Keratinocyte (primary cell): ENCODE measurements at regions not wholly inside any gene's neighbourhood (a gene's known extent, or its start where the extent isn't known, plus 50 kb on each side); places are given as distances from the start of the nearest gene placed in this dataset.

Experiments used
- DNase-seq: peaks from one replicate; pipeline ENCODE4 v3.0.0-alpha.2; 2011; ENCODE audit warnings: low read depth, missing footprints, low spot score
- FAIRE-seq: peaks from 2 replicates; lab custom pipeline; 2011; peaks lifted over from hg19 to GRCh38; lab: Jason Lieb, UNC
- H2AFZ ChIP-seq: 2 replicates; pipeline ENCODE4 v1.6.0; 2012; ENCODE audit warnings: low read length, control low read depth, inconsistent platforms; ENCODE audit not compliant: control insufficient read depth
- H3K27ac ChIP-seq: 2 replicates; pipeline ENCODE4 v1.5.1; 2011; ENCODE audit warnings: low read length; ENCODE audit not compliant: control insufficient read depth, insufficient read depth
- H3K27me3 ChIP-seq: 3 replicates; pipeline ENCODE4 v1.6.0; 2011; ENCODE audit warnings: low read length; ENCODE audit not compliant: control insufficient read depth, insufficient read depth; ENCODE audit errors: extremely low read depth
- H3K36me3 ChIP-seq, 2 experiments: 2 replicates in 1 of 2; 3 replicates in 1 of 2; pipeline ENCODE4 v1.5.1; 2011; ENCODE audit warnings: low read length in 2 of 2, mild to moderate bottlenecking in 1 of 2; ENCODE audit not compliant: control insufficient read depth in 2 of 2, insufficient read depth in 2 of 2; ENCODE audit errors: extremely low read depth in 1 of 2
- H3K4me1 ChIP-seq: 3 replicates; pipeline ENCODE4 v1.5.1; 2011; ENCODE audit warnings: low read length; ENCODE audit not compliant: control insufficient read depth, insufficient read depth; ENCODE audit errors: extremely low read depth
- H3K4me2 ChIP-seq: 3 replicates; pipeline ENCODE4 v1.6.0; 2011; ENCODE audit warnings: low read depth, low read length; ENCODE audit not compliant: control insufficient read depth, insufficient read depth; ENCODE audit errors: extremely low read depth
- H3K4me3 ChIP-seq, 3 experiments: fragments of 200-600 bp in 1 of 3; sonication (generic) in 1 of 3; 2 replicates in 2 of 3; 3 replicates in 1 of 3; pipeline ENCODE4 v1.5.1; 2011 to 2016; ENCODE audit warnings: low read length in 3 of 3, mild to moderate bottlenecking in 3 of 3, control low read depth in 2 of 3, inconsistent platforms in 1 of 3, low read depth in 1 of 3, mixed read lengths in 1 of 3, mixed run types in 1 of 3, moderate library complexity in 1 of 3; ENCODE audit not compliant: control insufficient read depth in 2 of 3, insufficient read depth in 2 of 3; ENCODE audit errors: extremely low read depth in 1 of 3
- H3K79me2 ChIP-seq: 2 replicates; pipeline ENCODE4 v1.6.0; 2012; ENCODE audit warnings: low read length; ENCODE audit not compliant: control insufficient read depth, insufficient read depth
- H3K9ac ChIP-seq: 3 replicates; pipeline ENCODE4 v1.6.0; 2011; ENCODE audit warnings: low read length; ENCODE audit not compliant: control insufficient read depth, insufficient read depth; ENCODE audit errors: extremely low read depth
- H3K9me1 ChIP-seq: 3 replicates; pipeline ENCODE4 v1.6.0; 2011; ENCODE audit warnings: low read length; ENCODE audit not compliant: control insufficient read depth, insufficient read depth; ENCODE audit errors: extremely low read depth
- H3K9me3 ChIP-seq: 2 replicates; pipeline ENCODE4 v1.5.1; 2012; ENCODE audit warnings: low read depth, low read length; ENCODE audit not compliant: control insufficient read depth
- H4K20me1 ChIP-seq: 3 replicates; pipeline ENCODE4 v1.6.0; 2011; ENCODE audit warnings: low read length; ENCODE audit not compliant: control insufficient read depth, insufficient read depth; ENCODE audit errors: extremely low read depth
- CTCF ChIP-seq, 3 experiments: IDR thresholded peaks in 1 of 3; conservative IDR thresholded peaks in 1 of 3; optimal IDR thresholded peaks in 1 of 3; 2 replicates in 2 of 3; 3 replicates in 1 of 3; pipeline versions ENCODE3 to v1.5.1; 2011; ENCODE audit warnings: low read length in 3 of 3, mild to moderate bottlenecking in 3 of 3, moderate library complexity in 2 of 3, control low read depth in 1 of 3, inconsistent platforms in 1 of 3; ENCODE audit not compliant: insufficient read depth in 2 of 3; ENCODE audit errors: extremely low read depth in 1 of 3
- EZH2 ChIP-seq: IDR thresholded peaks from one replicate; pipeline ENCODE4 v1.6.1; 2012; ENCODE audit warnings: inconsistent platforms, mild to moderate bottlenecking, low read length, moderate library complexity
- dilution Hi-C: fragments of 300-500 bp; cut with MboI; formaldehyde crosslinking; loops from one replicate; pipeline ENCODE4 v1.7.0; 2020; ENCODE audit warnings: low sequenced_read_pairs; ENCODE audit not compliant: extremely low pct_ligation_motif_present

- no peak overlapping the region for H3K27ac ChIP-seq
- dilution Hi-C loops: no loop called here
- FAIRE-seq (no peak), DNase-seq (no peak)
- H4K20me1 ChIP-seq: no peaks in the 10 kb centered on the region
- H2AFZ ChIP-seq: no peak overlapping the region
- H3K4me1 ChIP-seq: no peaks in the 10 kb centered on the region
- H3K9me1 ChIP-seq: no peaks in the 10 kb centered on the region
- TF ChIP-seq CTCF (optimal IDR thresholded peaks at IDR 0.05 in 1 of 3, IDR thresholded peaks at IDR 0.05 in 1 of 3, conservative IDR thresholded peaks at IDR 0.05 in 1 of 3; ENCODE audit: extremely low read depth in 1 of 3, insufficient read depth in 2 of 3, low read length in 3 of 3) (no peak), EZH2 (no peak)
- peaks cover 32% of the 10 kb centered on the region for H3K27me3 ChIP-seq
- no peaks in the 10 kb centered on the region for H3K36me3 ChIP-seq
- no peak overlapping the region for H3K4me3 ChIP-seq
- no peaks in the 10 kb centered on the region for H3K79me2 ChIP-seq
- H3K9me3 ChIP-seq: no peaks in the 10 kb centered on the region
- H3K4me2 ChIP-seq: no peak overlapping the region
- H3K9ac ChIP-seq: no peak overlapping the region
These were observed 73.5 kb upstream of the GRAMD1B start for GRCh38 chr11:123356539-123356938.

- Histone ChIP-seq H3K9ac (no peak overlapping the region), H3K9me1 (no peaks in the 10 kb centered on the region), H2AFZ (no peak overlapping the region), H3K36me3 (no peaks in the 10 kb centered on the region), H3K79me2 (no peaks in the 10 kb centered on the region), H3K4me2 (no peak overlapping the region), H3K27ac (no peak overlapping the region), H4K20me1 (no peaks in the 10 kb centered on the region), H3K27me3 (peaks cover 32% of the 10 kb centered on the region), H3K9me3 (no peaks in the 10 kb centered on the region), H3K4me1 (no peaks in the 10 kb centered on the region), H3K4me3 (no peak overlapping the region)
- FAIRE-seq: no peak
- no peak for TF ChIP-seq CTCF (optimal IDR thresholded peaks at IDR 0.05 in 1 of 3, IDR thresholded peaks at IDR 0.05 in 1 of 3, conservative IDR thresholded peaks at IDR 0.05 in 1 of 3; ENCODE audit: extremely low read depth in 1 of 3, insufficient read depth in 2 of 3, low read length in 3 of 3)
- no peak for TF ChIP-seq EZH2
- no peak for DNase-seq
- dilution Hi-C loops: no loop called here
These were observed 75.6 kb upstream of the GRAMD1B start for GRCh38 chr11:123354371-123354975.
